Small intestine (tissue), 7 donors: ENCODE measurements at regions not wholly inside any gene's neighbourhood (a gene's known extent, or its start where the extent isn't known, plus 50 kb on each side); places are given as distances from the start of the nearest gene placed in this dataset.
"Not testable (repeated sequence)": the region's sequence is repeated elsewhere in the genome, so short reads cannot be mapped to it uniquely, and the experiment has no call there.

Source experiments
- DNase-seq, 2 donors: peaks; one replicate each; pipeline versions ENCODE4 v3.0.0 to v3.0.0-alpha.2; 2013
- FAIRE-seq: peaks from 2 replicates; lab custom pipeline; 2012; peaks lifted over from hg19 to GRCh38; lab: Jason Lieb, UNC
- H3K27ac ChIP-seq, 3 donors: one replicate each; pipeline ENCODE4 v1.5.1; 2013; ENCODE audit warnings: low read length in 2 of 3, mild to moderate bottlenecking in 2 of 3, control low read depth in 1 of 3, inconsistent platforms in 1 of 3, low read depth in 1 of 3, moderate library complexity in 1 of 3
- H3K27me3 ChIP-seq, 3 donors: one replicate each; pipeline ENCODE4 v1.6.1; 2013; ENCODE audit warnings: low read length in 3 of 3, inconsistent platforms in 1 of 3; ENCODE audit not compliant: control insufficient read depth in 3 of 3, insufficient read depth in 3 of 3
- H3K36me3 ChIP-seq, 3 donors: one replicate each; pipeline ENCODE4 v1.6.1; 2013; ENCODE audit warnings: low read length in 3 of 3, inconsistent platforms in 1 of 3, low read depth in 1 of 3, mild to moderate bottlenecking in 1 of 3, moderate library complexity in 1 of 3; ENCODE audit not compliant: control insufficient read depth in 3 of 3, insufficient read depth in 2 of 3
- H3K4me1 ChIP-seq, 3 donors: one replicate each; pipeline ENCODE4 v1.6.1; 2013; ENCODE audit warnings: low read length in 2 of 3, inconsistent platforms in 1 of 3, low read depth in 1 of 3, mild to moderate bottlenecking in 1 of 3, moderate library complexity in 1 of 3; ENCODE audit not compliant: control insufficient read depth in 3 of 3, insufficient read depth in 2 of 3
- H3K4me3 ChIP-seq, 3 donors: one replicate each; pipeline ENCODE4 v1.5.1; 2013; ENCODE audit warnings: low read length in 3 of 3, control low read depth in 1 of 3, inconsistent platforms in 1 of 3, low read depth in 1 of 3, mild to moderate bottlenecking in 1 of 3, moderate library complexity in 1 of 3
- H3K9me3 ChIP-seq, 2 donors: one replicate each; pipeline ENCODE4 v1.6.1; 2013; ENCODE audit warnings: low read depth in 1 of 2, low read length in 1 of 2; ENCODE audit not compliant: control insufficient read depth in 2 of 2, insufficient read depth in 1 of 2
- WGBS, 3 donors: extraction: QIAGEN DNeasy Blood & Tissue Kit; methylation state at CpG; one replicate each; pipeline ENCODE4 v1.1.7; 2013; 5-methylcytosine and 5-hydroxymethylcytosine counted together
- donor health status: healthy with polysubstance abuse.
- donor health status: control.
- donor health status: control.
- donor health status: Bipolar disorder and iron deficiency.
- donor health status: healthy.

GRCh38 chr4:165548702-165549101 lies 169.9 kb downstream of the CPE start:
- WGBS, 3 donors: 73 to 79% (median 74%) methylated on average over 2 of the region's 2 CpGs
- no peak for FAIRE-seq

GRCh38 chr4:165553221-165553810 lies 174.5 kb downstream of the CPE start:
- H3K27ac ChIP-seq: no peak overlapping the region
- no peak for DNase-seq
- H3K4me3 ChIP-seq: no peak overlapping the region
- no peak for FAIRE-seq
- H3K4me1 ChIP-seq: no peaks in the 10 kb centered on the region
- H3K27me3 ChIP-seq: peaks cover 0 to 2% (median 0%) of the 10 kb centered on the region in 3 donors
- no peaks in the 10 kb centered on the region for H3K9me3 ChIP-seq
- H3K36me3 ChIP-seq: no peaks in the 10 kb centered on the region
- 88 to 97% (median 90%) methylated on average over 2 of the region's 2 CpGs for WGBS, 3 donors

More at GRCh38 chr4:165548702-165549101, 169.9 kb downstream of the CPE start:
- H3K36me3 ChIP-seq: no peaks in the 10 kb centered on the region
- H3K27ac ChIP-seq: no peak overlapping the region
- no peaks in the 10 kb centered on the region for H3K4me1 ChIP-seq
- no peaks in the 10 kb centered on the region for H3K9me3 ChIP-seq
- DNase-seq: no peak
- H3K27me3 ChIP-seq: peaks cover 0 to 2% (median 0%) of the 10 kb centered on the region in 3 donors
- H3K4me3 ChIP-seq: no peak overlapping the region

- no peaks in the 10 kb centered on the region for H3K27me3 ChIP-seq
Measured at GRCh38 chr4:165555302-165555701, 176.5 kb downstream of the CPE start.

GRCh38 chr4:165556383-165556782 lies 177.6 kb downstream of the CPE start:
- Histone ChIP-seq H3K4me3 (no peak overlapping the region), H3K9me3 (no peaks in the 10 kb centered on the region), H3K36me3 (no peaks in the 10 kb centered on the region), H3K27me3 (no peaks in the 10 kb centered on the region), H3K27ac (no peak overlapping the region), H3K4me1 (no peaks in the 10 kb centered on the region)
- 54 to 60% (median 58%) methylated on average over 1 of the region's 1 CpG for WGBS, 3 donors
- FAIRE-seq: no peak
- no peak for DNase-seq

More at GRCh38 chr4:165555302-165555701, 176.5 kb downstream of the CPE start:
- Histone ChIP-seq H3K4me1 (no peaks in the 10 kb centered on the region), H3K36me3 (no peaks in the 10 kb centered on the region), H3K4me3 (no peak overlapping the region), H3K27ac (no peak overlapping the region), H3K9me3 (no peaks in the 10 kb centered on the region)
- FAIRE-seq (no peak), DNase-seq (no peak)
- 21 to 48% (median 43%) methylated on average over 5 of the region's 5 CpGs for WGBS, 3 donors

GRCh38 chr4:165560941-165561340 lies 182.1 kb downstream of the CPE start:
- FAIRE-seq (no peak), DNase-seq (no peak)
- Histone ChIP-seq H3K36me3 (no peaks in the 10 kb centered on the region), H3K4me1 (no peaks in the 10 kb centered on the region), H3K4me3 (no peak overlapping the region), H3K27me3 (no peaks in the 10 kb centered on the region), H3K27ac (no peak overlapping the region), H3K9me3 (no peaks in the 10 kb centered on the region)
- WGBS, 3 donors: 83 to 89% (median 88%) methylated on average over 4 of the region's 4 CpGs

- Histone ChIP-seq H3K36me3 (no peaks in the 10 kb centered on the region), H3K4me1 (no peaks in the 10 kb centered on the region), H3K27me3 (no peaks in the 10 kb centered on the region), H3K4me3 (no peak overlapping the region), H3K9me3 (no peaks in the 10 kb centered on the region), H3K27ac (no peak overlapping the region)
- FAIRE-seq: no peak
- no peak for DNase-seq
Measured at GRCh38 chr4:165563851-165564250, 185.0 kb downstream of the CPE start.

GRCh38 chr4:165569031-165569430 lies 190.2 kb downstream of the CPE start:
- no peaks in the 10 kb centered on the region for H3K4me1 ChIP-seq
- H3K9me3 ChIP-seq: no peaks in the 10 kb centered on the region
- no peak overlapping the region for H3K27ac ChIP-seq
- H3K27me3 ChIP-seq: no peaks in the 10 kb centered on the region
- WGBS, 3 donors: 84 to 88% (median 86%) methylated on average over 8 of the region's 8 CpGs
- H3K4me3 ChIP-seq: no peak overlapping the region
- FAIRE-seq (no peak), DNase-seq (no peak)
- H3K36me3 ChIP-seq: no peaks in the 10 kb centered on the region

GRCh38 chr4:165571476-165571875 lies 192.7 kb downstream of the CPE start:
- H3K9me3 ChIP-seq, H3K36me3 ChIP-seq, FAIRE-seq, H3K4me3 ChIP-seq, H3K4me1 ChIP-seq, H3K27me3 ChIP-seq, DNase-seq, H3K27ac ChIP-seq: not testable (repeated sequence)
- WGBS, 3 donors: 63 to 88% (median 84%) methylated on average over 1 of the region's 1 CpG

- Histone ChIP-seq H3K36me3 (no peaks in the 10 kb centered on the region), H3K4me1 (no peaks in the 10 kb centered on the region), H3K9me3 (no peaks in the 10 kb centered on the region), H3K4me3 (no peak overlapping the region), H3K27me3 (no peaks in the 10 kb centered on the region), H3K27ac (no peak overlapping the region)
- FAIRE-seq (no peak), DNase-seq (no peak)
- WGBS, 3 donors: 20 to 32% (median 21%) methylated on average over 4 of the region's 4 CpGs
Measured at GRCh38 chr4:165580351-165580905, 201.6 kb downstream of the CPE start.
